Nephron (organoid): ENCODE measurements at regions not wholly inside any gene's neighbourhood (a gene's known extent, or its start where the extent isn't known, plus 50 kb on each side); places are given as distances from the start of the nearest gene placed in this dataset.

Experiments used
- H3K27ac Mint-ChIP-seq, 3 experiments: 2 replicates each; pipeline ENCODE4 v1.8.0; 2020; ENCODE audit warnings: mixed read lengths in 3 of 3, mild to moderate bottlenecking in 2 of 3, moderate library complexity in 1 of 3
- H3K27me3 Mint-ChIP-seq: 2 replicates; pipeline ENCODE4 v1.8.0; 2021; ENCODE audit warnings: low read depth, mild to moderate bottlenecking, moderate library complexity, mixed read lengths
- H3K36me3 Mint-ChIP-seq: 2 replicates; pipeline ENCODE4 v1.8.0; 2020; ENCODE audit warnings: low read depth, mixed read lengths
- H3K4me1 Mint-ChIP-seq: 2 replicates; pipeline ENCODE4 v1.8.0; 2020; ENCODE audit warnings: mixed read lengths
- H3K4me3 Mint-ChIP-seq, 3 experiments: 2 replicates each; pipeline ENCODE4 v1.8.0; 2020; ENCODE audit warnings: mild to moderate bottlenecking in 3 of 3, mixed read lengths in 3 of 3, moderate library complexity in 2 of 3
- H3K9me3 Mint-ChIP-seq: 2 replicates; pipeline ENCODE4 v1.8.0; 2020; ENCODE audit warnings: mixed read lengths
- TF ChIP-seq, protein P1 (sequence below), 3 experiments: fragments of 200-600 bp; sonication (generic); IDR thresholded peaks; one replicate each; pipeline ENCODE4 v1.5.0; 2021; ENCODE audit warnings: antibody characterized with exemption in 3 of 3; ENCODE audit not compliant: unreplicated experiment in 3 of 3

GRCh38 chr10:62580396-62580795, 206.2 kb downstream of the ZNF365 start:
- H3K9me3 Mint-ChIP-seq: no peaks in the 10 kb centered on the region
- H3K4me1 Mint-ChIP-seq: peaks cover 28% of the 10 kb centered on the region
- H3K27me3 Mint-ChIP-seq: no peaks in the 10 kb centered on the region
- H3K36me3 Mint-ChIP-seq: no peaks in the 10 kb centered on the region
- TF ChIP-seq, protein P1, sequence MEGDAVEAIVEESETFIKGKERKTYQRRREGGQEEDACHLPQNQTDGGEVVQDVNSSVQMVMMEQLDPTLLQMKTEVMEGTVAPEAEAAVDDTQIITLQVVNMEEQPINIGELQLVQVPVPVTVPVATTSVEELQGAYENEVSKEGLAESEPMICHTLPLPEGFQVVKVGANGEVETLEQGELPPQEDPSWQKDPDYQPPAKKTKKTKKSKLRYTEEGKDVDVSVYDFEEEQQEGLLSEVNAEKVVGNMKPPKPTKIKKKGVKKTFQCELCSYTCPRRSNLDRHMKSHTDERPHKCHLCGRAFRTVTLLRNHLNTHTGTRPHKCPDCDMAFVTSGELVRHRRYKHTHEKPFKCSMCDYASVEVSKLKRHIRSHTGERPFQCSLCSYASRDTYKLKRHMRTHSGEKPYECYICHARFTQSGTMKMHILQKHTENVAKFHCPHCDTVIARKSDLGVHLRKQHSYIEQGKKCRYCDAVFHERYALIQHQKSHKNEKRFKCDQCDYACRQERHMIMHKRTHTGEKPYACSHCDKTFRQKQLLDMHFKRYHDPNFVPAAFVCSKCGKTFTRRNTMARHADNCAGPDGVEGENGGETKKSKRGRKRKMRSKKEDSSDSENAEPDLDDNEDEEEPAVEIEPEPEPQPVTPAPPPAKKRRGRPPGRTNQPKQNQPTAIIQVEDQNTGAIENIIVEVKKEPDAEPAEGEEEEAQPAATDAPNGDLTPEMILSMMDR (IDR thresholded peaks at IDR 0.05; ENCODE audit: unreplicated experiment in 3 of 3): no peak
- H3K27ac Mint-ChIP-seq: no peak overlapping the region
- no peak overlapping the region for H3K4me3 Mint-ChIP-seq

GRCh38 chr10:62581351-62581750, 207.2 kb downstream of the ZNF365 start:
- TF ChIP-seq, protein P1 (IDR thresholded peaks at IDR 0.05; ENCODE audit: unreplicated experiment in 3 of 3): no peak
- no peaks in the 10 kb centered on the region for H3K27me3 Mint-ChIP-seq
- H3K27ac Mint-ChIP-seq: peak overlapping the region in 1 of 3 experiments; percentile 99
- no peaks in the 10 kb centered on the region for H3K9me3 Mint-ChIP-seq
- H3K36me3 Mint-ChIP-seq: no peaks in the 10 kb centered on the region
- H3K4me3 Mint-ChIP-seq: no peak overlapping the region
- peaks cover 33% of the 10 kb centered on the region for H3K4me1 Mint-ChIP-seq

DNA sequence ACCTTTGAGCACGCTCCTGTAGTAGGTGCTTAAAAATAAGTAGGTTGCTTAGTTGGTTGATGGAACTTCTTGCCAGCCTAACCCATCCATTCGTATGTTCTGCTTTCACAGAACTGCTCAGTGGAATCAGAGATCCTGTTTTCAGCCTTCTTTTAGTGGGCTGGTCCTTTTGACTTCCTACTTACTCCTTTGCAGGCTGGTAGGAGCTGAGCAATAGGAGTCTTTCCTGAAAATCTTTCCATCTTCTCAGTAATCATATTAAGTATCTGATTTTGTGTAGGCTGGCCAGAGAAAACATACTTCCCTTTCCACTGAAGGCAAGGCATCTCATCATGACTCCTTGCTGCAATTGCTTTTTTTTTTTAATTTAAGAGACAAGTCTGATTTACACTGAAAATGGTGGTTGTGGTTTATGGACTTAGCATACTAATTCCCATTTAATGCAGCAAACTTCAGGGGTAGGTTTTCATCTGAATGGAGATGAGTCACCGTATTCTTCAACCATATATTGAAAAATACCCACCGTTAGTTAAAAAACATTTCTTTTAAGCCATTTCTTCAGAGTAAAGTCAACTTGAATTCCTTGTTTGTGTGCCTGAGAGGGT, 208.0 kb downstream of the ZNF365 start:
- H3K4me3 Mint-ChIP-seq: no peak overlapping the region
- H3K27ac Mint-ChIP-seq: peak overlapping the region; percentile 87 to 99 (median 96)
- H3K4me1 Mint-ChIP-seq: peaks cover 33% of the 10 kb centered on the region
- no peaks in the 10 kb centered on the region for H3K36me3 Mint-ChIP-seq
- H3K27me3 Mint-ChIP-seq: no peaks in the 10 kb centered on the region
- TF ChIP-seq, protein P1 (IDR thresholded peaks at IDR 0.05; ENCODE audit: unreplicated experiment in 3 of 3): no peak
- no peaks in the 10 kb centered on the region for H3K9me3 Mint-ChIP-seq

DNA sequence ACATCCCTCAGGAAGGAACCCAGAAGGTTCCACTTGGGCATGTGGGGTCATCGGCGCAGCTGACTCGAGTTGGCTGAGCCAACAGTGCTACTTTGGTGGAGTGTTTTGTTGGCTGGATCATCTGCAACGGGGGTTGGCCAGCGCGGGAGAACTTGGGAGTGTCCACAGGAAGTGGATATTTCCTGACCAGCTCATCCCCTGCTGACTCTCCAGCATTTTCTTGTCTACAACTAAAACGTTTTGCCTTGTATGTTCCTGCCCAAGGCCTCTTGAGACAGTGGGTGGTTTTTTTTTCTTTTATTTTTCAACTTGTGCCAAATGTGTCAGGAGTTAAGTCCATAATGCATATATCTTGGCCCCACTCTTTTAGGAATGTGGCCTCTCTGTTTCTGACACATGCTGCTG, 208.6 kb downstream of the ZNF365 start:
- H3K9me3 Mint-ChIP-seq: peaks cover 3% of the 10 kb centered on the region
- H3K27me3 Mint-ChIP-seq: no peaks in the 10 kb centered on the region
- H3K27ac Mint-ChIP-seq: peak overlapping the region; percentile 87 to 99 (median 96)
- TF ChIP-seq, protein P1 (IDR thresholded peaks at IDR 0.05; ENCODE audit: unreplicated experiment in 3 of 3): no peak
- H3K4me1 Mint-ChIP-seq: peaks cover 27% of the 10 kb centered on the region
- peak overlapping the region in 1 of 3 experiments; percentile 39 for H3K4me3 Mint-ChIP-seq
- H3K36me3 Mint-ChIP-seq: no peaks in the 10 kb centered on the region

DNA sequence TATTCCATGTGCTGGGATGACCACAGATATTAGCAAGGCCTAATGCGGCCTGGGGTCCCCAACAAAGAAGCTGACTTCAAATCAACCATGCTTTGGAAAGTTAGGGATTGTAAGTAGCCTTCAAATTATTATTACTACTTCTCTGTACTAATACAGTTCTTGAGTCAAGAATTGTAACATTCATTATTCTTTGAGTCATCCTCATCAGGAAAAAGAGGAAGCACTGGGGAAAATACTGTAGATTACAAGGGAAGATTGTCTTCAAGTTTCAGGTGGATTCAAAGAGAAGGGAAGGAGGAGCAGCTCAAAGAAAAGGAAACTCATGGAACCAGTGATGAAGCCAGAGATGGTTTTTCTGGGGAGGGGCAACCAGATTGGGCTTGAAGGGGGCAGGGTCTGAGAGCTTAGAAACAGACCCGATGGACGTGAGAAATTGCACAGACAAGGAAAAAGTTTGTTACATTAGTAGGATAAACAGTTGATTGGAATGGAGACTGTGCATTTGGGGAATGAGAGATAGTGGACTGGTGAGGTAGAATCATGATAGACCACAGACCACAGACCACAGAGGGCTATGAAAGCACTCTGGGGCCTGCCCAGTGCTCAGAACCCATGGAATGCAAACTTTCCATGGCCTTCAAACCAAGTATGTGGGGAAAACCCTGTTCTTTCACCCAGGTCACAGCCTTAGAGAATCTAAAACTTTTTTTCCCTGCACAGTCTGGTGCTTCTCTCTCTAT, 209.9 kb downstream of the ZNF365 start:
- Mint-ChIP-seq H3K4me3 (no peak overlapping the region), H3K27me3 (no peaks in the 10 kb centered on the region), H3K27ac (no peak overlapping the region), H3K36me3 (no peaks in the 10 kb centered on the region), H3K9me3 (peaks cover 3% of the 10 kb centered on the region), H3K4me1 (peaks cover 26% of the 10 kb centered on the region)
- TF ChIP-seq, protein P1 (IDR thresholded peaks at IDR 0.05; ENCODE audit: unreplicated experiment in 3 of 3): no peak
